Endothelial cell of umbilical vein (primary cell): ENCODE measurements at regions not wholly inside any gene's neighbourhood (a gene's known extent, or its start where the extent isn't known, plus 50 kb on each side); places are given as distances from the start of the nearest gene placed in this dataset.
"Not testable (repeated sequence)": the region's sequence is repeated elsewhere in the genome, so short reads cannot be mapped to it uniquely, and the experiment has no call there.

Experiments
- BruUV-seq: library from RNA; stranded (reverse); fragments of 400-500 nt; replicated peaks from 2 replicates; lab custom pipeline; 2021; lab: Mats Ljungman, UMichigan
- CTCF ChIA-PET: fragments of 300-600, 350-600 bp; sonication (Branson Sonifier 250); formaldehyde crosslinking; loops from one replicate; lab custom pipeline; 2021; ENCODE audit warnings: antibody characterized with exemption, inconsistent platforms; lab: Charles Lee
- POLR2A ChIA-PET: fragments of 300-600, 350-600 bp; sonication (Branson Sonifier 250); formaldehyde crosslinking; loops from one replicate; lab custom pipeline; 2021; ENCODE audit warnings: antibody characterized with exemption, inconsistent platforms; lab: Charles Lee
- DNase-seq: peaks from one replicate; pipeline ENCODE4 v3.0.0-alpha.2; 2011; ENCODE audit warnings: low read depth, low spot score
- FAIRE-seq: peaks from 2 replicates; lab custom pipeline; 2011; peaks lifted over from hg19 to GRCh38; lab: Jason Lieb, UNC
- H2AFZ ChIP-seq: 2 replicates; pipeline ENCODE4 v1.6.0; 2012; ENCODE audit warnings: low read depth, low read length, control low read depth, inconsistent platforms
- H3K27ac ChIP-seq: 2 replicates; pipeline ENCODE4 v1.5.1; 2011; ENCODE audit warnings: low read depth, mild to moderate bottlenecking, control low read depth, low read length, moderate library complexity; ENCODE audit not compliant: insufficient read depth
- H3K27me3 ChIP-seq, 2 experiments: 2 replicates each; pipeline versions ENCODE4 v1.6.0 to v1.6.1; 2011; ENCODE audit warnings: low read length in 2 of 2, mixed read lengths in 1 of 2; ENCODE audit not compliant: control insufficient read depth in 2 of 2, insufficient read depth in 2 of 2
- H3K36me3 ChIP-seq, 2 experiments: 2 replicates in 1 of 2; 3 replicates in 1 of 2; pipeline ENCODE4 v1.5.1; 2011; ENCODE audit warnings: low read length in 2 of 2, mild to moderate bottlenecking in 1 of 2, moderate library complexity in 1 of 2; ENCODE audit not compliant: control insufficient read depth in 2 of 2, insufficient read depth in 2 of 2; ENCODE audit errors: extremely low read depth in 1 of 2
- H3K4me1 ChIP-seq: 3 replicates; pipeline ENCODE4 v1.5.1; 2011; ENCODE audit warnings: mild to moderate bottlenecking, low read length; ENCODE audit not compliant: control insufficient read depth, insufficient read depth; ENCODE audit errors: extremely low read depth
- H3K4me2 ChIP-seq: 2 replicates; pipeline ENCODE4 v1.6.1; 2011; ENCODE audit warnings: low read length, control low read depth, mixed read lengths; ENCODE audit not compliant: insufficient read depth
- H3K4me3 ChIP-seq, 3 experiments: fragments of 200-600 bp in 1 of 3; sonication (generic), shearing (Covaris generic) in 1 of 3; replicated peaks in 1 of 3; 2 replicates each; pipeline ENCODE4 v1.5.1; 2011 to 2016; ENCODE audit warnings: control low read depth in 3 of 3, low read length in 3 of 3, mild to moderate bottlenecking in 2 of 3, inconsistent platforms in 1 of 3, low read depth in 1 of 3, moderate library complexity in 1 of 3; ENCODE audit not compliant: insufficient read depth in 1 of 3
- H3K79me2 ChIP-seq: 2 replicates; pipeline ENCODE4 v1.6.0; 2012; ENCODE audit warnings: low read length, inconsistent platforms; ENCODE audit not compliant: control insufficient read depth, insufficient read depth
- H3K9ac ChIP-seq: replicated peaks from 2 replicates; pipeline ENCODE3; 2011; ENCODE audit warnings: low read length, control low read depth; ENCODE audit not compliant: insufficient read depth; ENCODE audit errors: extremely low read depth
- H3K9me1 ChIP-seq: replicated peaks from 3 replicates; pipeline ENCODE4 v1.6.0; 2011; ENCODE audit warnings: mild to moderate bottlenecking, low read length; ENCODE audit not compliant: control insufficient read depth, insufficient read depth; ENCODE audit errors: extremely low read depth
- H3K9me3 ChIP-seq: replicated peaks from 2 replicates; pipeline ENCODE4 v1.5.1; 2012; ENCODE audit warnings: low read length, inconsistent platforms; ENCODE audit not compliant: control insufficient read depth, insufficient read depth
- H4K20me1 ChIP-seq: replicated peaks from 2 replicates; pipeline ENCODE3; 2011; ENCODE audit warnings: mild to moderate bottlenecking, low read length; ENCODE audit not compliant: control insufficient read depth, insufficient read depth; ENCODE audit errors: extremely low read depth
- EZH2 ChIP-seq: IDR thresholded peaks from 2 replicates; pipeline ENCODE4 v1.6.1; 2012; ENCODE audit warnings: borderline replicate concordance, low read depth, mild to moderate bottlenecking, moderate library complexity, low read length, inconsistent platforms; ENCODE audit not compliant: severe bottlenecking
- FOS ChIP-seq: IDR thresholded peaks from 2 replicates; pipeline ENCODE4 v1.6.1; 2011; ENCODE audit warnings: mild to moderate bottlenecking, low read length, moderate library complexity, borderline replicate concordance; ENCODE audit not compliant: insufficient read depth
- GATA2 ChIP-seq: IDR thresholded peaks from 2 replicates; pipeline ENCODE4 v1.7.0; 2011; ENCODE audit warnings: low read depth, mild to moderate bottlenecking, moderate library complexity, mixed read lengths, low read length; ENCODE audit not compliant: insufficient read length, insufficient read depth
- JUN ChIP-seq: IDR thresholded peaks from 2 replicates; pipeline ENCODE4 v1.6.1; 2011; ENCODE audit warnings: borderline replicate concordance, low read depth; ENCODE audit not compliant: insufficient read length, insufficient read depth
- MYC ChIP-seq: IDR thresholded peaks from one replicate; pipeline ENCODE4 v1.6.1; 2011; ENCODE audit warnings: mild to moderate bottlenecking, low read depth, low read length
- POLR2A ChIP-seq: IDR thresholded peaks from 2 replicates; pipeline ENCODE4 v1.6.1; 2012; ENCODE audit warnings: low read depth, mild to moderate bottlenecking, control low read depth, low read length
- POLR2AphosphoS5 ChIP-seq: IDR thresholded peaks from 2 replicates; pipeline ENCODE4 v1.6.1; 2012; ENCODE audit warnings: low read depth, mild to moderate bottlenecking, control low read depth, low read length, moderate library complexity; ENCODE audit not compliant: insufficient read depth
- dilution Hi-C: fragments of 300-500 bp; cut with MboI; formaldehyde crosslinking; loops from one replicate; pipeline ENCODE4 v1.15.0; 2019; ENCODE audit warnings: low sequenced_read_pairs; ENCODE audit not compliant: extremely low pct_ligation_motif_present
- intact Hi-C: fragments of 100-400 bp; cut with micrococcal nuclease; formaldehyde crosslinking; loops from one replicate; pipeline ENCODE4 v1.10.0; 2022
- TF ChIP-seq, protein P1 (sequence below): IDR thresholded peaks from 2 replicates; pipeline ENCODE4 v1.6.1; 2011; ENCODE audit not compliant: insufficient read depth, insufficient read length
- TF ChIP-seq, protein P2 (sequence below), 2 donors: IDR thresholded peaks; 1 replicate in 1 of 2; 2 replicates in 1 of 2; pipeline ENCODE4 v1.5.1; 2011; ENCODE audit warnings: low read length in 2 of 2, mild to moderate bottlenecking in 2 of 2, moderate library complexity in 2 of 2, control low read depth in 1 of 2, inconsistent platforms in 1 of 2, low read depth in 1 of 2; ENCODE audit not compliant: insufficient read depth in 1 of 2; ENCODE audit errors: extremely low read depth in 1 of 2

DNA sequence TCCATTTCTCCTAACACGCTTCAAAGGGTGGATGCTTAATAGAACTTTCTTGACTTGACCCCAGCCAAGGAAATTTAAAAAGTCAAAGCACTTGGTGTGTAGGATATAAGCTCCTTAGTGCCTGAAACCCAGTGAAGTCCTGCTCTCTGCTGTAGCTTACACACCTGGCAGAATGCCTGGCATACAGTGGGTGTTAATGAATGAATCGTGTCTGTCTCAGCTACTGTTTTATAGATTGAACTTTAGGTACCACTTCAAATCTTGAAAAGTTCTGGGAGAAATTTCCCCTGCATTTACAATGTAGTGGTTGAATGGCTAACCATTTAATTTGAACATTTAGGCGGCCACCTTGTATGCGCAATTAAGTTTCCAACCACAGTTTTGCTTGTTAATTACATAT lies 70.5 kb upstream of the ZNF217 start:
- FAIRE-seq: no peak
- no peaks in the 10 kb centered on the region for H4K20me1 ChIP-seq
- no peak for DNase-seq
- ChIA-PET CTCF (no interaction called here), POLR2A (no interaction called here)
- dilution Hi-C loops (no loop called here), intact Hi-C loops (loop anchor here (5.0 kb wide), 1 partner anchor 42 kb away; no protein-coding TSS in a partner anchor)
- H3K9me1 ChIP-seq: no peaks in the 10 kb centered on the region
- H3K9me3 ChIP-seq: no peaks in the 10 kb centered on the region
- H3K79me2 ChIP-seq: no peaks in the 10 kb centered on the region
- no peaks in the 10 kb centered on the region for H3K36me3 ChIP-seq
- no peak overlapping the region for H2AFZ ChIP-seq
- no peak overlapping the region for H3K9ac ChIP-seq
- TF ChIP-seq MYC (no peak), JUN (no peak), EZH2 (no peak), POLR2A (no peak), GATA2 (no peak), POLR2AphosphoS5 (no peak), FOS (no peak)
- TF ChIP-seq, protein P1, sequence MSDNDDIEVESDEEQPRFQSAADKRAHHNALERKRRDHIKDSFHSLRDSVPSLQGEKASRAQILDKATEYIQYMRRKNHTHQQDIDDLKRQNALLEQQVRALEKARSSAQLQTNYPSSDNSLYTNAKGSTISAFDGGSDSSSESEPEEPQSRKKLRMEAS: no peak
- TF ChIP-seq, protein P2, sequence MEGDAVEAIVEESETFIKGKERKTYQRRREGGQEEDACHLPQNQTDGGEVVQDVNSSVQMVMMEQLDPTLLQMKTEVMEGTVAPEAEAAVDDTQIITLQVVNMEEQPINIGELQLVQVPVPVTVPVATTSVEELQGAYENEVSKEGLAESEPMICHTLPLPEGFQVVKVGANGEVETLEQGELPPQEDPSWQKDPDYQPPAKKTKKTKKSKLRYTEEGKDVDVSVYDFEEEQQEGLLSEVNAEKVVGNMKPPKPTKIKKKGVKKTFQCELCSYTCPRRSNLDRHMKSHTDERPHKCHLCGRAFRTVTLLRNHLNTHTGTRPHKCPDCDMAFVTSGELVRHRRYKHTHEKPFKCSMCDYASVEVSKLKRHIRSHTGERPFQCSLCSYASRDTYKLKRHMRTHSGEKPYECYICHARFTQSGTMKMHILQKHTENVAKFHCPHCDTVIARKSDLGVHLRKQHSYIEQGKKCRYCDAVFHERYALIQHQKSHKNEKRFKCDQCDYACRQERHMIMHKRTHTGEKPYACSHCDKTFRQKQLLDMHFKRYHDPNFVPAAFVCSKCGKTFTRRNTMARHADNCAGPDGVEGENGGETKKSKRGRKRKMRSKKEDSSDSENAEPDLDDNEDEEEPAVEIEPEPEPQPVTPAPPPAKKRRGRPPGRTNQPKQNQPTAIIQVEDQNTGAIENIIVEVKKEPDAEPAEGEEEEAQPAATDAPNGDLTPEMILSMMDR (IDR thresholded peaks at IDR 0.05; ENCODE audit: extremely low read depth in 1 of 2, insufficient read depth in 1 of 2, low read depth in 1 of 2, low read length in 2 of 2): no peak
- H3K4me1 ChIP-seq: peaks cover 5% of the 10 kb centered on the region
- H3K4me3 ChIP-seq: no peak overlapping the region
- no TSS peak for BruUV-seq
- H3K27me3 ChIP-seq: no peaks in the 10 kb centered on the region
- no peak overlapping the region for H3K27ac ChIP-seq
- H3K4me2 ChIP-seq: no peak overlapping the region

DNA sequence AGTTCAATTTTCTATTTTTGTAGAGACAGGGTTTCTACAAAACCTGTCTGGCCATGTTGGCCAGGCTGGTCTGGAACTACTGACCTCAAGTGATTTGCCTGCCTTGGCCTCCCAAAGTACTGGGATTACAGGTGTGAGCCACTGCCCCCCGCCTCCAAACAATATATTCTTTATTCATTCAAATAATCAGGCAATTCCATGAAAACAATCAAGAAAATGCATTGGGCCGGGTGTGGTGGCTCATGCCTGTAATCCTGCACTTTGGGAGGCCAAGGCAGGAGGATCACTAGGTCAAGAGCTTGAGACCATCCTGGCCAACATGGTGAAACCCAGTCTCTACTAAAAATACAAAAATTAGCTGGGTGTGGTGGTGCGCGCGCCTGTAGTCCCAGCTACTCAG lies 69.9 kb upstream of the ZNF217 start:
- FAIRE-seq, POLR2A ChIA-PET, H4K20me1 ChIP-seq, H3K9me1 ChIP-seq, BruUV-seq, CTCF ChIA-PET, H2AFZ ChIP-seq, H3K4me3 ChIP-seq, H3K4me2 ChIP-seq, H3K4me1 ChIP-seq, dilution Hi-C loops, H3K79me2 ChIP-seq, H3K36me3 ChIP-seq, H3K9me3 ChIP-seq, H3K9ac ChIP-seq, DNase-seq, H3K27ac ChIP-seq, H3K27me3 ChIP-seq: not testable (repeated sequence)
- intact Hi-C loops: loop anchor here (5.0 kb wide), 1 partner anchor 41 kb away; no protein-coding TSS in a partner anchor
